C4-2B (cell line): ENCODE measurements at regions not wholly inside any gene's neighbourhood (a gene's known extent, or its start where the extent isn't known, plus 50 kb on each side); places are given as distances from the start of the nearest gene placed in this dataset.

ENCODE experiments used
- CTCF ChIP-seq: fragments of 450-650 bp; conservative IDR thresholded peaks from 2 replicates; pipeline ENCODE4 v1.5.1; 2017; ENCODE audit warnings: mild to moderate bottlenecking
- ZFX ChIP-seq: fragments of 450-650 bp; IDR thresholded peaks from 2 replicates; pipeline ENCODE4 v1.6.1; 2017

GRCh38 chr15:70518201-70519003 lies 245.0 kb downstream of the UACA start:
- no peak for TF ChIP-seq CTCF
- TF ChIP-seq ZFX, result no peak
